ENCODE measurements at regions not wholly inside any gene's neighbourhood (a gene's known extent, or its start where the extent isn't known, plus 50 kb on each side); places are given as distances from the start of the nearest gene placed in this dataset.
"Not testable (repeated sequence)": the region's sequence is repeated elsewhere in the genome, so short reads cannot be mapped to it uniquely, and the experiment has no call there.

DNA sequence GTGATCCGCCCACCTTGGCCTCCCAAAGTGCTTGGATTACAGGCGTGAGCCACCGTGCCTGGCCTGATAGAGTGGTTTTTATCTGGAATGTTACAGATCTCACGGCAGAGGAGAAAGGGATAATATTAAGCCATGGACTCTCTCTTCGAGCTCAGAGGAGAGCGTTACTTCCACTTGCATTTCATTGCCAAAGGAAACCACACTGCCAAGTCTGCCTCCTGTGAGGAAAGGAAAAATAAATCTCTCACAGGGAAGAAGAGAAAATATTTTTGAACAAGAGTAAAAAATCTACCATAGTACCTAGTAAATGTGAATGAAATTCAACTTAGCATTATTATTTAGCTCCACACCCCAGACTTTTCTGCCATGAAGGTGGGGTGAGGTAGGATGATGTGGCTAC, 319.2 kb upstream of the PRICKLE1 start:
- Histone ChIP-seq H3K27me3 (ENCODE audit: control insufficient read depth in 2 of 2, insufficient read depth in 2 of 2, low read length in 2 of 2) (no peaks in the 10 kb centered on the region), H3K36me3 (replicated peaks in 1 of 2; ENCODE audit: control insufficient read depth in 1 of 2, insufficient read depth in 2 of 2, low read length in 2 of 2) (no peaks in the 10 kb centered on the region), H3K9me3 (replicated peaks in 1 of 2; ENCODE audit: control insufficient read depth in 1 of 2, insufficient read depth in 1 of 2, low read length in 2 of 2) (peaks cover 33 to 38% of the 10 kb centered on the region in 2 donors), H3K79me2 (ENCODE audit: insufficient read depth, low read length) (no peaks in the 10 kb centered on the region), H3K4me1 (ENCODE audit: control insufficient read depth in 1 of 2, insufficient read depth in 2 of 2, low read length in 2 of 2) (no peaks in the 10 kb centered on the region), H3K27ac (ENCODE audit: low read depth in 1 of 2, low read length in 2 of 2) (no peak overlapping the region), H3K4me2 (replicated peaks; ENCODE audit: extremely low read depth, low read length, poor library complexity, severe bottlenecking) (no peak overlapping the region), H3K4me3 (replicated peaks in 1 of 3; ENCODE audit: low read depth in 2 of 3, low read length in 3 of 3) (no peak overlapping the region), H3K9ac (ENCODE audit: insufficient read depth, low read length, poor library complexity, severe bottlenecking) (no peak overlapping the region), H4K20me1 (ENCODE audit: insufficient read depth, low read length) (no peaks in the 10 kb centered on the region), H2AFZ (ENCODE audit: insufficient read depth, low read depth, low read length, poor library complexity, severe bottlenecking) (no peak overlapping the region)
- Mint-ChIP-seq H3K4me3 (no peak overlapping the region), H3K27ac (no peak overlapping the region), H3K27me3 (ENCODE audit: low read depth in 3 of 3) (no peaks in the 10 kb centered on the region), H3K9me3 (peaks cover 8 to 35% (median 27%) of the 10 kb centered on the region in 7 donors), H3K4me1 (no peaks in the 10 kb centered on the region), H3K36me3 (no peaks in the 10 kb centered on the region)
- TF ChIP-seq, protein P1, sequence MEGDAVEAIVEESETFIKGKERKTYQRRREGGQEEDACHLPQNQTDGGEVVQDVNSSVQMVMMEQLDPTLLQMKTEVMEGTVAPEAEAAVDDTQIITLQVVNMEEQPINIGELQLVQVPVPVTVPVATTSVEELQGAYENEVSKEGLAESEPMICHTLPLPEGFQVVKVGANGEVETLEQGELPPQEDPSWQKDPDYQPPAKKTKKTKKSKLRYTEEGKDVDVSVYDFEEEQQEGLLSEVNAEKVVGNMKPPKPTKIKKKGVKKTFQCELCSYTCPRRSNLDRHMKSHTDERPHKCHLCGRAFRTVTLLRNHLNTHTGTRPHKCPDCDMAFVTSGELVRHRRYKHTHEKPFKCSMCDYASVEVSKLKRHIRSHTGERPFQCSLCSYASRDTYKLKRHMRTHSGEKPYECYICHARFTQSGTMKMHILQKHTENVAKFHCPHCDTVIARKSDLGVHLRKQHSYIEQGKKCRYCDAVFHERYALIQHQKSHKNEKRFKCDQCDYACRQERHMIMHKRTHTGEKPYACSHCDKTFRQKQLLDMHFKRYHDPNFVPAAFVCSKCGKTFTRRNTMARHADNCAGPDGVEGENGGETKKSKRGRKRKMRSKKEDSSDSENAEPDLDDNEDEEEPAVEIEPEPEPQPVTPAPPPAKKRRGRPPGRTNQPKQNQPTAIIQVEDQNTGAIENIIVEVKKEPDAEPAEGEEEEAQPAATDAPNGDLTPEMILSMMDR (IDR thresholded peaks at IDR 0.05): no peak
- intact Hi-C loops (cut with micrococcal nuclease): no loop called here
- DNase-seq: no peak
- 50% methylated on average over 1 of the region's 6 CpGs for WGBS (ENCODE audit: insufficient coverage)

DNA sequence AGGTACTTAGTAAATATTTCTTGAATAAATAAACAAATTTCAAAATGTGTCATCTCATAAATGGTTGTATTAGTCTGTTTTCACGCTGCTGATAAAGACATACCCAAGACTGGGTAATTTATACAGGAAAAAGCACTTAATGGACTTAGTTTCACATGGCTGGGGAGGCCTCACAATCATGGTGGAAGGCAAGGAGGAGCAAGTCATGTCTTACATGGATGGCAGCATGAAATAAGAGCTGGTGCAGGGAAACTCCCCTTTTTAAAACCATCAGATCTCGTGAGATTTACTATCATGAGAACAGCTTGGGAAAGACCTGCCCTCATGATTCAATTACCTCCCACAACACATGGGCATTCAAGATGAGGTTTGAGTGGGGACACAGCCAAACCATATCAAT, 317.3 kb upstream of the PRICKLE1 start:
- peaks cover 33 to 36% of the 10 kb centered on the region in 2 donors for H3K9me3 ChIP-seq (replicated peaks in 1 of 2; ENCODE audit: control insufficient read depth in 1 of 2, insufficient read depth in 1 of 2, low read length in 2 of 2)
- H3K4me2 ChIP-seq (replicated peaks; ENCODE audit: extremely low read depth, low read length, poor library complexity, severe bottlenecking); DNase-seq; H2AFZ ChIP-seq (ENCODE audit: insufficient read depth, low read depth, low read length, poor library complexity, severe bottlenecking); H3K27me3 Mint-ChIP-seq (ENCODE audit: low read depth in 3 of 3); H3K4me3 ChIP-seq (replicated peaks in 1 of 3; ENCODE audit: low read depth in 2 of 3, low read length in 3 of 3); intact Hi-C loops (cut with micrococcal nuclease); H3K27me3 ChIP-seq (ENCODE audit: control insufficient read depth in 2 of 2, insufficient read depth in 2 of 2, low read length in 2 of 2); H3K79me2 ChIP-seq (ENCODE audit: insufficient read depth, low read length); H3K27ac ChIP-seq (ENCODE audit: low read depth in 1 of 2, low read length in 2 of 2); H3K36me3 ChIP-seq (replicated peaks in 1 of 2; ENCODE audit: control insufficient read depth in 1 of 2, insufficient read depth in 2 of 2, low read length in 2 of 2); H3K4me1 ChIP-seq (ENCODE audit: control insufficient read depth in 1 of 2, insufficient read depth in 2 of 2, low read length in 2 of 2); H3K27ac Mint-ChIP-seq; H3K4me1 Mint-ChIP-seq; H3K9ac ChIP-seq (ENCODE audit: insufficient read depth, low read length, poor library complexity, severe bottlenecking); H3K4me3 Mint-ChIP-seq; H3K36me3 Mint-ChIP-seq; H4K20me1 ChIP-seq (ENCODE audit: insufficient read depth, low read length): not testable (repeated sequence)
- H3K9me3 Mint-ChIP-seq: peaks cover 3 to 36% (median 32%) of the 10 kb centered on the region in 7 donors
- WGBS (ENCODE audit: insufficient coverage): no CpG with 5 or more reads among the region's 2 CpGs
